ENCODE measurements at regions not wholly inside any gene's neighbourhood (a gene's known extent, or its start where the extent isn't known, plus 50 kb on each side); places are given as distances from the start of the nearest gene placed in this dataset.

- TF ChIP-seq CTCF (IDR thresholded peaks at IDR 0.05) = no peak
- TF ChIP-seq EZH2phosphoT487 (IDR thresholded peaks at IDR 0.05) = no peak
Measured at GRCh38 chr3:76724706-76725105, 315.2 kb upstream of the ROBO2 start.
